Activated T-cell treated with anti-CD3 and anti-CD28 coated beads for 48 hours (primary cell): ENCODE measurements at regions not wholly inside any gene's neighbourhood (a gene's known extent, or its start where the extent isn't known, plus 50 kb on each side); places are given as distances from the start of the nearest gene placed in this dataset.

Source experiments
- DNase-seq: peaks from one replicate; pipeline ENCODE4 v3.0.0-alpha.2; 2020; ENCODE audit warnings: low read depth

- no peak for DNase-seq
Measured at GRCh38 chr14:22477569-22478194, 111.3 kb downstream of the DAD1 start.

DNA sequence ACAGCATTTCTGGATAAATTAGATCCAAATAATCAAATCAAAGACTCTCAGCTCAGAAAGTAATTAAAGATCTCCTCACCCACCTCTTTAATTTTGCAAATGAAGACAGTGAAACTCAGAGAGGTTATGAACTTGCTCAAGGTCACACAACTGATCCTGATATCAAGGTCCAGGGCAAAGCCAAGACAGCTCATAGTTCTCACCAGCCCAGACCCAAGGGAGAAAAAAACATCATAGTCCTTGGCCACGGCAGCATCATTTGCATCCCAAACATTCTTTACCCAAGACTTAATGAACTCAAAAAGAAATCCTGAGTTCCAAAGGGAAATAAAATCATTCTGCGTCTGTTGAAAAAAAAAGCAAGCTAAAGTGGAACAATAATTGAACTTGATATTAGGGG lies 112.1 kb downstream of the DAD1 start:
- DNase-seq: no peak

- no peak for DNase-seq
Measured at GRCh38 chr14:22476005-22476751, 112.8 kb downstream of the DAD1 start.

- no peak for DNase-seq
Measured at GRCh38 chr14:22475381-22475780, 113.6 kb downstream of the DAD1 start.

GRCh38 chr14:22474730-22475351 lies 114.2 kb downstream of the DAD1 start:
- no peak for DNase-seq

DNA sequence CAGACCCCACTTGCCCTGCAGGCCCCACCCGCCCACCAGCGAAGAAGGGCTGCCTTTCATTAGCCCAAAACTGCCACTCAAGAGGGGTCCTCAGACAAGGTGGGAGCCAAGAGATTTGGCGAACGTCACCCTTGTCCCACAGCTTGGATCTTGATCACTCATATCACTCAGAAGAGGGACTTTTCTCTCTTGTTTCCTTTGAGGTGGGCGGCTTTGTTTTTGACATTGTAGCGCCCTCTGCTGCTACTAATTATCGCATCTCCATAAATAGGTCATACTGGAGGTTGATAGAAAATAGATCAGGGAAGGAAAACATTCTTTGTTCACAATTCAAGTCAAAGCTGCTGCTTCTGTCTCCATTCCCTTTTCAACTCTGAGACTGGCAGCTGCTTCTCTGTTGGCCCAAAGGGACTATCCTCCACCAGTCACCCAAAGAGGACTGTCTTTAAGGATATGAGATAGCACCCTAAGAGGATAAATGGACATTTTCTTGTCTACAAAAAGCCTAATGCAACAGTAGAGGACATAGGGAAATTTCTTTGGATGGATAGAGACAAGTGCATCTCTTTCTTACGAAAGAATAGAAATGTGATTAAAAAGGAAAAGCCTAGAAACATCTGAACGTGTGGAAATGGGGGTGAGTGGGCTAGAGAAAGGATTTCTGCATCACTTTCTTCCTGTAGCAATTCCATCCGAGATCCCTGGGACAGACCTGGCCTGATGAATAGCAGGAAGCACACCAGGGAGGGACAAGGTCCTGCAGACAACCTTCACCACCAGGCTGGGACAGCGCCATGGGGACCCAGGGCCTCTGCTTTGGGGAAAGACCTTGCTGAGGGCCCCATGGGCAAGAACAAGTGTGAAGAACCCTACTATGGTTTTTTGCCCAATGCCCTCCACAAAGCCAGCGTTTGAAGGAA lies 115.8 kb downstream of the DAD1 start:
- DNase-seq: no peak

DNA sequence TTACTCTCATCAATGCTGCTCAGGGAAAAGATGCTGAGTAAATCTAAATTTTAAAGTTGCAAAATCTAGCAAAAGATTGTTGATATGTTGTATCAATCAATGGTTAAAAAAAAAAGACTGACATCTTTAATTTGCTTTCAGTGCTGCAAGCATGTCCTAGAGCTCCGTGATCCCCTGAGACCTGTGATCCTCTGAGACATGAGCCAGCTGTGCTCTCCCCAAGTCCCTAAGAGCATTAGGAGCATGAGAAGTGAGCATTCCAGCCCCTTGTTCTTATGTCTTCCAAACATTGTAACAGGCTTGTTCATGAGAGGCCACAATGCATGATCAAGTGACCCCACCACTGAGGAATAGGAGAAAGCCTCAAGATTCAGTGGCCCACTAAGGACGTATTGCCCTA lies 116.6 kb downstream of the DAD1 start:
- no peak for DNase-seq

GRCh38 chr14:22471545-22472121 lies 117.4 kb downstream of the DAD1 start:
- no peak for DNase-seq

GRCh38 chr14:22469538-22470303 lies 119.3 kb downstream of the DAD1 start:
- no peak for DNase-seq

DNA sequence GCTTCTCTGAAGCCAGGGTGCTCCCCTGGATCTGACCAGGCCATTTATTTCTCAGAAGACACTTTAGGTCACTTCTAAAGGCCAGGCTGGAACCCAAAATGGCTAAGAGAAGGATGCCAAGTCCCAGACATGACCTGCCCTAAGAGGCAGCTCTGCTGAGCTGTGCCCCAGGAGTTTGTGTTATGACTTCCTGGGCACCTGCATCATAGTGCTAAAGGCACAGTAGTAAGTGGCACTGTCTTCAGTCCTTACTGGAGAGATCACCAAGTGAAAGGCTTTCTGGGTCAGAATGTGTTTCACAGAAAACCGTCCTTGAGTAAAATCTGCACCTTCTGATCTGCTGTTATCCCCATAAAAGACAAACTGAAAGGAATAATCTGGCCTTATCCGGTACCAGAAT lies 120.2 kb downstream of the DAD1 start:
- DNase-seq: no peak

DNA sequence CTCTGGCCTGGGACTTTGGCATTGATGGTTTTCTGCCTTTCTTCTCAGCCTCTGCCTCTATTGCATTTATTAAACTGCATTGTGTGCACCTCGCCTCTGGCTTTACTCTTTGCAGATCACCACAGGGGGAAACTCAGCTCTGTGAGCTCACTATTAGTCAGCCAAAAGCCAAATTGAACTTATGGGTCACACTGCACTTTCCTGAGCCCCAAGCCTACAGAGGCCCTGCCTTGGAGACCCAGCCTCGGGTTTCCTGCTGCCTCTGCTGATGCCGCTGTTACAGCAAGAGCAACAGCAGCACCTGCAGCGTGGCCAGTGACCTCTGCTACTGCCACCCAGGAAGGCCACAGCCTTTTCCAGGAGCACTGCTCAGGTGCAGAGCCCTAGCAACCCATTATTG lies 122.5 kb downstream of the DAD1 start:
- DNase-seq: no peak

DNA sequence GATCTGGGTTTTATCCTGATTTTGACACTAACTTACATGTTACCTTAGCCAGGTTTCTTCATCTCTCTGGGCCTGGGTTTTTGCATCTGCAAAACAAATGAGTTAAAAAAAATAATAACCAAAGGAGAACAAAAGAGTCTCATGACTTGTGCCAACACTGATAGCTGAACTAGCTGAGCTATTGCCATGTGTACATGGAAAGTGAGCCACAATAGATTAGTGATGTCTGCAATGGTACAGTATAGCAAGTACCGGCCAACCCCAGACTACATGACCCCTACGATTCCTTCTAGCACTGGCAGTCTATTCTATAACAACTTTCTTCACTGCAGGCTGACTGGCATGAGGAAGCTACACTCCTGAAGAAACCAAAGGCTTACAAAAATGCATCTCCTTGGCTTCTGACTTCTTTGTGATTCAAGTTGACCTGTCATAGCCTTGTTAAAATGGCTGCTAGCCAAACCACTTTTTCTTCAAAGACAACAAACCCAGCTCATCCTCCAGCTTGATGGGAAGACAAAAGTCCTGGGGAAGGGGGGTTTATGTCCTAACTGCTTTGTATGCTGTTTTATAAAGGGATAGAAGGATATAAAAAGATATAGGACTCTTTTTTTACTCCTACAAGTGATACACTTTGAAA lies 123.7 kb downstream of the DAD1 start:
- DNase-seq: no peak

DNA sequence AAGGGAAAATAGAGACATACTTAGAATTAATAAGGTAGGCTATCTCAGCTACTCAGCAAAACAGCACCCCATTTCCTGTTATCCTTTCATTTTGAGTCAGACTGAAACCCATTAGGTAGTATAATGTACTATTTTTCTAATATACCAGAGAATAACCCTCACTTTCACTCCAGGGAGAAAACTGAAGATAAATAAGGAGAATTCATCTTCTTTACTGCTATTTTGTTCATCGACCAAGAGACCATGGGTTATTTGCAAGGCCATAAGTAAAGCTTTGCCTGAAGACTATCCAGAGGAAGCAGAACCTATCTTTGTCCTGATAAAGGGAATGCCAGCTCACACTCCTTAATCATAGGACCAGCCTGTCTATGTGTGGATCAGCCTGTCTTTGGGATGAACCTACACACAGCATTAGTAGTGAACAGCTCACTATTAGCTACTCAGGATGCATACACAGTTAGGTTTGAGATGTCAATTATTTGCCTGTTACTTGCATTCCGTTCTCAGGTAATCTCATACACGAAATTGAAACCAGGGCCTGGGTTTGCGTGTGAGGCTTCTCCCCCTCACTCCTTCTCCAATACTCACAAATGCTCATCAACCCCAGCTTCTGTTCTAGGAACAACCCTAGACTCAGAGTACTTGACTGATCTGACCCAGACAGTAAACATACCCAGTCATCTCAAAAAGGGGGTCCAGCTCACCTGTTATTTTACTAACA lies 124.4 kb downstream of the DAD1 start:
- no peak for DNase-seq

DNA sequence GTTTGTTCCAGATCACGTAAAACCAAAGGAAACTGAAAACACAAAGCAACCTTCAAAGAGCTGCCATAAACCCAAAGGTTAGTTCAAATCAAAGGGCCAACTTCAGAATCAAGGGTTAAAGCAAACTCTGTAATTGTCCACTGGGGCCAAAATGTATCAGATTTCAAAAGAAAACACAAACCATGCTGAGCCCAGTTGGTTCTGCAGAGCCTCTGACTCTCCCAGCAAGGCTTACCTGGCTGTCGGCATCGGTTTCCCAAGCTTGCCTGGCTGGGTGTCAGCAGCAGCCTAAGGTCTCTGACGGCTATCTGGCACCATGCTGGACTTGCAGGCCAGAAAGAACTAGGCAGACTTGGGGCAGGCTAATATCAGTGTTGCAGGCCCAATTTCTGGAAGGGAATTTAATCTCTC lies 125.3 kb downstream of the DAD1 start:
- no peak for DNase-seq

- DNase-seq: no peak
Measured at GRCh38 chr14:22462923-22463322, 126.1 kb downstream of the DAD1 start.

DNA sequence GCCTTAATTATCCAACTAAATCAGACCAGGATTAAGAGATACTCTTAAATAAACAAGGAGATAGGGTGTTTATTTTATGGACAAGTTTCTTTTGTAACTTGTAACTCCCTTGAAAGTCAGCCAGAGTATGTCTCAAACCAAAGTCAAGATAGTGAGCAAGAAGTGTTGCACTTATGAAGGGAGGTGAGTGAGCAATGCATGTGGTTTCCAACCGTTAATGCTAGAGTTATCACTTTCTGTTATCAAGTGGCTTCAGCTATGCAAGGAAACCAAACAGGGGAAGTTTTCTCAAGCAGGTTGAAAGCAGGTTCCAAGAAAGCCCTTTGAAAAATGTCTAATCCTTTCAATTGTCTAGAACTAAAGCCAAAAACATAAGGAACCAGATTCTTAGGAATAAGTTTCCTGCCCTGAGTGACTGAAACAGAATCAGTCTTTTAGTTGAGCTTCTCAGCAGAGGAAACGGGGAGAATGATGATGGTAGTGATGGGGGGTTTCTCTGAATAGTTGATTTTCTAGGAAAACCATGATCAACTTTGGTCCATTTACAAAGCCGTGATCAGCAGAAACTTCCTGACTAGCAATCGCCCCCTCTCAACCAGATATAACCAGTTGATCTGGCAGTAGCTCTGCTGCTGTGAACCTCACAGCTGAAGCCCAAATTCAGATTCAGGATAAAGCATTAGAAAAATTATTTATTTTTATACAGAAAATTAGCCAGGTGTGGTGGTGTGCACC lies 128.4 kb downstream of the DAD1 start:
- no peak for DNase-seq

DNA sequence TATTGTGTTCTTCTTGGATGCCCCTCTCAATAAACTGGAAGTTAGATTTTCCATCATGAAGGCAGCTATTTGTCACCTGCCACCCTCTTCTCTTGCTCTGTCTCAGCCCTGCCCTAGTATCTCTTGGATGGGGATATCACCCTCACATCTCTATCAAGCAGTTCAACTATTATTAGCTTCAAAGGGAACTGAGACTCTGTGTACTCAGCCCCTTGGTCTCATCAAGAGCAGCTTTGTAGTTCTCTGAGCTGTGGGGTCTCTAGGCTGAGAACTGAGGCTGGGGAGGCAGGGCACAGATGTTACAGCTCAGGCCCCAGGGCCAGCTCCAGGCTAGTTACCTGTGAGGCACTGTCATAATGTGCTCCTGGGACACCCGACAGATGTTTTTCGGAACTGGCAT lies 130.3 kb downstream of the DAD1 start:
- DNase-seq: no peak

- no peak for DNase-seq
Measured at GRCh38 chr14:22456998-22457594, 131.9 kb downstream of the DAD1 start.

DNA sequence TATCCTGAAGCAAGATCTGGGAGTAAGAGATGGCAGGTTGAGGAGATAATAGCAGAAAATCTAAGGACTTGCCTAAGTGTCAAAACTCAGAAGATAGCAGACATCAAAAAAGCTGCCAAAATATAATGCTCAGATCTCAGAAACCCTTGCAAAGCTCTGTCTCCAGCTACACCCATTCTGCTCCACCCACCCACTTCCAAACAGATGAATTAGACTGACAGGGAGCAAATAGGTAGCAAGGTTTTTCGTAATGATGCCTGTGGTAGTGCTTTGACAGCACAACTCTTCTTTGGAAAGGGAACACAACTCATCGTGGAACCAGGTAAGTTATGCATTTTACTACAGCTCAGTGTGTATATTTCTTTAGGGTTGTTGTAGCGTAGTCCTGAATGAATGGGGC lies 132.6 kb downstream of the DAD1 start:
- no peak for DNase-seq
